Natural killer cell (primary cell): ENCODE measurements at regions not wholly inside any gene's neighbourhood (a gene's known extent, or its start where the extent isn't known, plus 50 kb on each side); places are given as distances from the start of the nearest gene placed in this dataset.

Experiments used
- ATAC-seq, 3 donors: fragments of 150-1000 bp in 2 of 3; fragments of 200-7000 bp in 1 of 3; cut with Tn5 transposase; 1 replicate in 1 of 3; 2 replicates in 2 of 3; pipeline ENCODE4 v1.10.0; 2021; ENCODE audit warnings: mild to moderate bottlenecking in 2 of 3, moderate library complexity in 2 of 3
- DNase-seq, 2 donors: peaks; one replicate each; pipeline versions ENCODE4 v3.0.0 to v3.0.0-alpha.2; 2013 to 2021; ENCODE audit warnings: mixed read lengths in 1 of 2
- H3K27ac ChIP-seq: one replicate; pipeline ENCODE4 v1.5.1; 2013; ENCODE audit warnings: mild to moderate bottlenecking, low read length
- H3K27me3 ChIP-seq: one replicate; pipeline ENCODE4 v1.6.1; 2013; ENCODE audit warnings: low read length; ENCODE audit not compliant: control insufficient read depth, insufficient read depth
- H3K36me3 ChIP-seq: one replicate; pipeline ENCODE4 v1.6.1; 2013; ENCODE audit warnings: low read length; ENCODE audit not compliant: control insufficient read depth, insufficient read depth
- H3K4me1 ChIP-seq: one replicate; pipeline ENCODE4 v1.6.1; 2013; ENCODE audit warnings: low read length; ENCODE audit not compliant: control insufficient read depth, insufficient read depth
- H3K4me3 ChIP-seq: one replicate; pipeline ENCODE4 v1.5.1; 2013; ENCODE audit warnings: low read length
- H3K9me3 ChIP-seq: one replicate; pipeline ENCODE4 v1.6.1; 2013; ENCODE audit warnings: low read length; ENCODE audit not compliant: control insufficient read depth, insufficient read depth
- H3K27ac Mint-ChIP-seq, 2 donors: one replicate each; pipeline ENCODE4 v1.8.0; 2022; ENCODE audit warnings: mild to moderate bottlenecking in 2 of 2, mixed read lengths in 2 of 2, moderate library complexity in 1 of 2
- H3K27me3 Mint-ChIP-seq, 2 donors: one replicate each; pipeline ENCODE4 v1.8.0; 2022; ENCODE audit warnings: low read depth in 2 of 2, mixed read lengths in 2 of 2
- H3K36me3 Mint-ChIP-seq: one replicate; pipeline ENCODE4 v1.8.0; 2022; ENCODE audit warnings: mixed read lengths
- H3K4me1 Mint-ChIP-seq, 2 donors: one replicate each; pipeline ENCODE4 v1.8.0; 2022; ENCODE audit warnings: mixed read lengths in 2 of 2
- H3K4me3 Mint-ChIP-seq: one replicate; pipeline ENCODE4 v1.8.0; 2022; ENCODE audit warnings: mild to moderate bottlenecking, moderate library complexity, mixed read lengths
- H3K9me3 Mint-ChIP-seq, 2 donors: one replicate each; pipeline ENCODE4 v1.8.0; 2022; ENCODE audit warnings: mixed read lengths in 2 of 2
- WGBS: methylation state at CpG from one replicate; pipeline ENCODE4 v1.1.7; 2013; ENCODE audit warnings: missing lambda C conversion rate; ENCODE audit not compliant: insufficient coverage; 5-methylcytosine and 5-hydroxymethylcytosine counted together
- intact Hi-C: fragments of 100-400 bp; cut with micrococcal nuclease; formaldehyde crosslinking; loops from one replicate; pipeline ENCODE4 v1.14.2; 2022
- TF ChIP-seq, protein P1 (sequence below): fragments of 200-600 bp; IDR thresholded peaks from one replicate; pipeline ENCODE4 v1.8.0; 2022; ENCODE audit warnings: antibody characterized with exemption

DNA sequence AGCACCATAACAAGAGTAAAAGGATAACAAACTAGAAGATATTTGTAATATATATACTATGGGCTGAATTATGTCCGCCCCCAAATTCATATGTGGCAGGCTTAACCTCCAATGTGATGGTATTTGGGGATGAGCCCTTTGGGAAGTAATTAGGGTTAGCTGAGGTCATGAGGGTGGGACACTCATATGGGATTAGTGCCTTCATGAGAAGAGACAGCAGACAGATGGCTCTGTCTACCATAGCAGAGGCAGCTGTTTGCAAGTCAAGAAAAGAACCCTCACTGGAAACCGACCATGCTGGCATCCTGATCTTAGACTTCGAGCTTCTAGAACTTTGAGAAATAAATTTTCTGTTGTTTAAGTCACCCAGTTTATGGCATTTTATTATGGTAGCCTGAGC is 303.6 kb downstream of the LMO4 start:
- DNase-seq, result no peak
- Mint-ChIP-seq H3K27me3 (peaks cover 0 to 5% of the 10 kb centered on the region in 2 donors), H3K4me3 (no peak overlapping the region), H3K27ac (no peak overlapping the region), H3K9me3 (no peaks in the 10 kb centered on the region), H3K4me1 (no peaks in the 10 kb centered on the region), H3K36me3 (no peaks in the 10 kb centered on the region)
- H3K27ac ChIP-seq, result no peak overlapping the region
- no peak overlapping the region for H3K4me3 ChIP-seq
- ATAC-seq, result no peak
- 95% methylated on average over 3 of the region's 3 CpGs for WGBS
- no peaks in the 10 kb centered on the region for H3K4me1 ChIP-seq
- TF ChIP-seq, protein P1, sequence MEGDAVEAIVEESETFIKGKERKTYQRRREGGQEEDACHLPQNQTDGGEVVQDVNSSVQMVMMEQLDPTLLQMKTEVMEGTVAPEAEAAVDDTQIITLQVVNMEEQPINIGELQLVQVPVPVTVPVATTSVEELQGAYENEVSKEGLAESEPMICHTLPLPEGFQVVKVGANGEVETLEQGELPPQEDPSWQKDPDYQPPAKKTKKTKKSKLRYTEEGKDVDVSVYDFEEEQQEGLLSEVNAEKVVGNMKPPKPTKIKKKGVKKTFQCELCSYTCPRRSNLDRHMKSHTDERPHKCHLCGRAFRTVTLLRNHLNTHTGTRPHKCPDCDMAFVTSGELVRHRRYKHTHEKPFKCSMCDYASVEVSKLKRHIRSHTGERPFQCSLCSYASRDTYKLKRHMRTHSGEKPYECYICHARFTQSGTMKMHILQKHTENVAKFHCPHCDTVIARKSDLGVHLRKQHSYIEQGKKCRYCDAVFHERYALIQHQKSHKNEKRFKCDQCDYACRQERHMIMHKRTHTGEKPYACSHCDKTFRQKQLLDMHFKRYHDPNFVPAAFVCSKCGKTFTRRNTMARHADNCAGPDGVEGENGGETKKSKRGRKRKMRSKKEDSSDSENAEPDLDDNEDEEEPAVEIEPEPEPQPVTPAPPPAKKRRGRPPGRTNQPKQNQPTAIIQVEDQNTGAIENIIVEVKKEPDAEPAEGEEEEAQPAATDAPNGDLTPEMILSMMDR, result no peak
- H3K27me3 ChIP-seq, result no peaks in the 10 kb centered on the region
- no peaks in the 10 kb centered on the region for H3K36me3 ChIP-seq
- H3K9me3 ChIP-seq, result peaks cover 7% of the 10 kb centered on the region
- intact Hi-C loops, result no loop called here

DNA sequence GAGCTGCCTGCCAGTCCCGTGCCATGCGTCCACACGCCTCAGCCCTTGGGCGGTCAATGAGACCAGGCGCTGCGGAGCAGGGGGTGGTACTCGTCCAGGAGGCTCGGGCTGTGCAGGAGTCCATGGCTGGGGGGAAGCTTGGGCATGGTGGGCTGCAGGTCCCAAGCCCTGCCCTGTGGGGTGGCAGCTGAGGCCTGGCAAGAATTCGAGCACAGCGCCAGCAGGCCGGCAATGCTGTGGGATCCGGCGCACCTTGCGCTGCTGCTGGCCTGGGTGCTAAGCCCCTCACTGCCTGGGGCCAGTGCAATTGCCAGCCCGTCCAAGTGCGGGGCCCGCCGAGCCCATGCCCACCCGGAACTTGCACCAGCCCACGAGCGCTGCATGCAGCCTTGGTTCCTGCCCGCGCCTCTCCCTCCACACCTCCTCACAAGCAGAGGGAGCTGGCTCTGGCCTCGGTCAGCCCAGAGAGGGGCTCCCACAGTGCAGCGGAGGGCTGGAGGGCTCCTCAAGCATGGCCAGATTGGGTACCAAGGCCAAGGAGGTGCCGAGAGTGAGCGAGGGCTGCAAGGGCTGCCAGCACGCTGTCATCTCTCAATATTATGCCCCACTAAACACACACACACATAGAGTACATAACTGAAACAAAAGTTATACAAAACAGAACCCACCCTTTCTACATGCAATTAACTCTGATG is 307.7 kb downstream of the LMO4 start:
- Mint-ChIP-seq H3K9me3 (no peaks in the 10 kb centered on the region), H3K27ac (no peak overlapping the region), H3K36me3 (no peaks in the 10 kb centered on the region), H3K4me1 (no peaks in the 10 kb centered on the region), H3K27me3 (no peaks in the 10 kb centered on the region), H3K4me3 (no peak overlapping the region)
- no peaks in the 10 kb centered on the region for H3K36me3 ChIP-seq
- H3K4me1 ChIP-seq, result no peaks in the 10 kb centered on the region
- TF ChIP-seq, protein P1, result no peak
- no peak overlapping the region for H3K4me3 ChIP-seq
- DNase-seq (no peak), ATAC-seq (peak in 1 of 3 donors; percentile 7)
- no peak overlapping the region for H3K27ac ChIP-seq
- no peaks in the 10 kb centered on the region for H3K27me3 ChIP-seq
- 97% methylated on average over 28 of the region's 28 CpGs for WGBS
- intact Hi-C loops, result no loop called here
- H3K9me3 ChIP-seq, result peaks cover 7% of the 10 kb centered on the region

DNA sequence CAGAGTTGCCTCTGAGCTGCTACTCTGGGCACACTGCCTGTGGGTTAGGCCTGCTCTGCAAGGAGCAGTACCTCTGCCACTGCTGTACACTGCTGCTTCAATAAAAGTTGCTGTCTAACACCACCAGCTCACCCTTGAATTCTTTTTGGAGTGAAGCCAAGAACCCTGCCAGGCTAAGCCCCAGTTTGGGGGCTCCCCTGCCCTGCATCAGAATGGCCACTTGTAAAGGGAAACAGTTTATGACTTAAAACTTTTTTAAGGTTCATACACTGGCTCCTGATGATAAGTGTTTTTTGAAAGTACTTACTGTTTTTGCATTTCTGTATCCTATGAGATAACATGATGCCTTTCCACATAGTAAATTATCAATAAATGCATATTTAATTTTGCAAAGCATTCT is 310.0 kb downstream of the LMO4 start:
- no peak for DNase-seq
- intact Hi-C loops, result no loop called here
- peaks cover 2% of the 10 kb centered on the region for H3K9me3 ChIP-seq
- no peaks in the 10 kb centered on the region for H3K4me1 ChIP-seq
- H3K27ac ChIP-seq, result no peak overlapping the region
- H3K36me3 ChIP-seq, result no peaks in the 10 kb centered on the region
- no peaks in the 10 kb centered on the region for H3K36me3 Mint-ChIP-seq
- H3K4me3 Mint-ChIP-seq, result no peak overlapping the region
- no peak for ATAC-seq
- no peaks in the 10 kb centered on the region for H3K4me1 Mint-ChIP-seq
- no peak overlapping the region for H3K4me3 ChIP-seq
- TF ChIP-seq, protein P1, result no peak
- no peak overlapping the region for H3K27ac Mint-ChIP-seq
- H3K27me3 Mint-ChIP-seq, result no peaks in the 10 kb centered on the region
- no peaks in the 10 kb centered on the region for H3K27me3 ChIP-seq
- H3K9me3 Mint-ChIP-seq, result no peaks in the 10 kb centered on the region

DNA sequence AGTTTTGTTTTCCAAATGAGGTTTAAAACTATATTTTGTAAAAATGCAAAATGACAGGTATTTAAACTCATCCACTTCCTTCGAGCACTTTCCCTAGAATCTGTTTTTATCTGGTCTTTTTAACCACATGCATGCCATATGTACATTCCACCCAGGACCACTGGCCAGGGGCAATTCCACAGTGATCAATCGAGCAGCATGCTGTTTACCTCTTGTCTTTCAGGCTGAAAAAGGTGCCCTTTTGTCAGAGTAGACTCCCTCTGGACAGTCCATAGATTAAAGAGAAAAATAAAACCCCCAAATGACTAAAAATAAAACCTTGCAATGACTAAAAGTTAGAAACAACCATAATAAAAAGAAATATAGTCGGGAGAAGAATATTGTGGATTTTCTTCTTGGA is 313.3 kb downstream of the LMO4 start:
- intact Hi-C loops, result no loop called here
- H3K9me3 ChIP-seq, result no peaks in the 10 kb centered on the region
- TF ChIP-seq, protein P1, result no peak
- ATAC-seq, result no peak
- H3K27me3 ChIP-seq, result no peaks in the 10 kb centered on the region
- no peaks in the 10 kb centered on the region for H3K36me3 ChIP-seq
- no peak for DNase-seq
- H3K27ac Mint-ChIP-seq, result no peak overlapping the region
- H3K27me3 Mint-ChIP-seq, result no peaks in the 10 kb centered on the region
- H3K4me3 Mint-ChIP-seq, result no peak overlapping the region
- 84% methylated on average over 3 of the region's 3 CpGs for WGBS
- H3K4me3 ChIP-seq, result no peak overlapping the region
- H3K36me3 Mint-ChIP-seq, result no peaks in the 10 kb centered on the region
- H3K27ac ChIP-seq, result no peak overlapping the region
- H3K4me1 Mint-ChIP-seq, result peaks cover 8 to 11% of the 10 kb centered on the region in 2 donors
- no peaks in the 10 kb centered on the region for H3K4me1 ChIP-seq
- H3K9me3 Mint-ChIP-seq, result no peaks in the 10 kb centered on the region
